Hematopoietic multipotent progenitor cell treated with erythropoietin and hydrocortisone succinate and interleukin-3 and kit ligand, for 8 days (in vitro differentiated cells): ENCODE measurements at regions not wholly inside any gene's neighbourhood (a gene's known extent, or its start where the extent isn't known, plus 50 kb on each side); places are given as distances from the start of the nearest gene placed in this dataset.

Experiments
- DNase-seq: peaks from one replicate; pipeline ENCODE4 v3.0.0-alpha.2; 2015

DNA sequence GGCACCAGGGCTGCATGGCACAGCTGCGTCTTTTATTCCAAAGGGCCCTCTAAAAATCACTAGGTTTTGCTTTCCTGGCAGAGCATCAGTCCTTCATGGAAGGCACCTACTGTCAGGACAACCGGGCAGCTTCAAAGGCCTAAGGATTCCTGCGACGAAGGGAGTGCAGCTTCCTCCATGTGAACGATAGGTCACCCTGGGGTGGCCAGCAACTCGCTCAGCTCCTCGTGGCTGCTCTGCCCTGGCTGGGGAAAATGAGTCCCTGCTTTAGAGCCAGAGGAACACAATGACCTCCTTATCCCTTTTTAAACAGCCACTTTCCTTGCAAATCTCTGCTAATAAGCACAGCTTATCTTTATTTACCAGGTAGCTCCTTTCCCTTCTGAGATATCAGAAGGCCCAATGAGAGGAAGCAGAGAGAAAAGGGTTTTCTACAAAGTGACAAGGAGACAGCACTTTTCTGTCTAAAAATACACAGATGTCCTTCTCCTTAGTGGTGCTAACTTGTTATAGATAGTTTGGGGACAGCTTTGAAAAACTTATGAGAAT is 71.6 kb upstream of the SMYD2 start:
- no peak for DNase-seq

DNA sequence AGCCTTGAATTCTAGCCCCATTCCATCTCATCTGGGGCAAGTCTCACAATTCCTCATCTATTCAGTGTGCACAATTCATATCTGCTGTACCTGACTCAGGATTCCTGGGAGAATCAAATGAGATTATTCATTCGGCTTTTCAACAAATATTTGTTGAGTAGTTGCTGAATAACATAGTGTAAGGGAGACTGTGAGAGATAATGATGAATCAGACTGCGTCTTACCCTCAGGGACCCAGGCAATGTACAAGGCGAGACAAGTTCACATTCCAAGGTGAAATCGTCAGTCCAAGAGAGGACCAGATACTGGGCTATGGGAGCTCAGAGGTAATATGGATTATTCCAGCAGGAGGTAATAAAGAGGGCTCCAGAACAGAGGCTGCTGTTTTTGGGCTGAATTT is 67.8 kb upstream of the SMYD2 start:
- DNase-seq: no peak

GRCh38 chr1:214214851-214215250 is 66.1 kb upstream of the SMYD2 start:
- no peak for DNase-seq

- no peak for DNase-seq
Measured at GRCh38 chr1:214215583-214215982, 65.4 kb upstream of the SMYD2 start.

GRCh38 chr1:214216021-214216420 is 64.9 kb upstream of the SMYD2 start:
- no peak for DNase-seq

DNA sequence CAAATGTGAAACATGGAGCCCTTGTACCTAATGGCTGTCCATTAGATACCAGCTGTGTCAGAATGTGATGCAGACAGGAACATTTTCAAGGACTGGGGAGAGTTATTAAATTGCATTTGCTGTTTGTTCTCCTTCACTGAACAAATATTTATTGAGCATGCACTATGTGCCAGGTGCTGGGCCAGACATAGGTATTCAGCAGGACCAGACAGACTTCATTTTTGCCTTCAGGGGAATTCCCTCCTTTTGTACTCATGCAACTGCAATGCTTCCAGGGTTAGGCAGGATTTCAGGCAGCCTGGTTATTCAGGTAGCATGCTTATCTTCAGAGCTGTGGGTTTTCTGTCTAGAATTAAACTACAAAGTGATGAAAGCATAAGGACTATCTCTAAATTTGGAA is 64.2 kb upstream of the SMYD2 start:
- DNase-seq: no peak

DNA sequence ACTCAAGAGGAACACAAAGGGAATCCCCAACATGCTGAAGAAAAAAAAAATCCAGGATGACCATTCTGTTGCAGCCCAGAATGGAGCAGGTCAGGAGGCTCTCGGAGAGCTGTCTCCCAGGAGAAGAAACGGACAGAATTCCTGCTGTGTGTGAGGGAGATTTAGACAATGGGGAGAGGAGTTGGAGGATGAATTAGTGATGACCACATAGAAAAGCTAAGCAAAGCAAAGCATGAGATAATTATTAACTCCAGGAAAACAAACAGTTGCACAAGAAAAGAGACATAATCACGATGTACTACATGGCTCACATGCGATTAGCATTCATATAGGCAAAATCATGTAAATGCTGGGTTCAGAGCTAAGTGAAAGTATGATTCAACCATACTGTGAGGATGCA is 61.1 kb upstream of the SMYD2 start:
- DNase-seq: no peak

GRCh38 chr1:214220891-214221290 is 60.1 kb upstream of the SMYD2 start:
- no peak for DNase-seq

DNA sequence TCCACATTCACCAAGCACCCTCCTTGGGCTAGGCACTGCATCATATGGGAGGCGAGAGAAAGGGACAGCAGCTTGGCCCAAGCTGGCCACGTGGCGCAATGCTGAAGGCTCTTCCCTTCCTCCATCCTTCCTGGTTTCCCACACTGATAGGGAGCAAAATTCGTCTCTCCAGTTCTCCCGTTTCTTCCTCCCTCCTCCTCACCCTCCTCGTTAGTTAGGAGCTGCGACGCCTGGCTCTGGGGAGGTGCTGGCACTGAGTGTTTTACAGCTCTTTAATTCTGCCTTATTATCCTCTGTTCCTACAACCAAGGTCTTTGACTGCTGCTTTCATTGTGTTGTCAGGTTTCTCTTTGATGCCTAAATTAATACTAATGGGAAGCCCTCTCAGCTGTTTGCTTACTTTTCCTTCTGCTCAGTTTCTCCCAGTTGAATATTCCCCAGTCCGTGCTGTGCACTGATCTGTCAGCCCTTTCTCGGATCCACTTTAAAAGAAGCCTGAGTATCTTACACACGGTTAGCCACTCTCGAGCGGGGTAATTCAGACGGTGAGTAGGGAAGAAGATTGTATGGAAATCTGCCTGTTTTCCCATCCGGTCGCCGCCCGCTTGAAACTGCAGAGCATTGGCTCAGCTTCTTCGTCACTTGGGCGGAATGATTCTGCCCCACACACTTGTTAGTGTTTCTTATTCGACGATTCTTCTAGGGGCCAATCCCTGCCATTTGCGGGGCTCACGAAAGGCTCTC is 56.2 kb upstream of the SMYD2 start:
- DNase-seq: no peak

- no peak for DNase-seq
Measured at GRCh38 chr1:214228976-214229375, 52.0 kb upstream of the SMYD2 start.

DNA sequence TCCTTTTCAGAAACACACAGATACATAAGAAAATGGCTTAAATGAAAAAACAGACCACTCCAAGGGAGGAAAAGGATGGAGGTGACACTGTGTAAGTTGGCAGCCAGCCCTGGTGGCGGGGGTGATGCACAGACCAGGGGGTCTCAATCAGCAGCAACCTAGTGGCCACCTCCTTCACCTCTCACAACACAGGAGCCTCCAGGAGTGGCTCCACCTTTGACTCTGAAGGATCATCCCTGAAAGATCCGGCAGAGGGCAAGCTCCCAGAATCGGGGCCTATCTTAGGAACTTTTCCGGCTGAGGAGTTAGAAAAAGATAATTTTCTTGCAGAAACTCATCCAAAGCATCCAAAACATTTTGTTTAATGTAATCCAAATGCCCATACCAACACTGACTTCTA is 51.2 kb upstream of the SMYD2 start:
- no peak for DNase-seq
